GM21526 (cell line): ENCODE measurements at regions not wholly inside any gene's neighbourhood (a gene's known extent, or its start where the extent isn't known, plus 50 kb on each side); places are given as distances from the start of the nearest gene placed in this dataset.
"Not testable (repeated sequence)": the region's sequence is repeated elsewhere in the genome, so short reads cannot be mapped to it uniquely, and the experiment has no call there.

ENCODE experiments used
- ATAC-seq: cut with Tn5 transposase; IDR thresholded peaks from one replicate; pipeline ENCODE4 v1.9.1; 2021; ENCODE audit warnings: moderate library complexity; ENCODE audit not compliant: unreplicated experiment, low FRiP score

DNA sequence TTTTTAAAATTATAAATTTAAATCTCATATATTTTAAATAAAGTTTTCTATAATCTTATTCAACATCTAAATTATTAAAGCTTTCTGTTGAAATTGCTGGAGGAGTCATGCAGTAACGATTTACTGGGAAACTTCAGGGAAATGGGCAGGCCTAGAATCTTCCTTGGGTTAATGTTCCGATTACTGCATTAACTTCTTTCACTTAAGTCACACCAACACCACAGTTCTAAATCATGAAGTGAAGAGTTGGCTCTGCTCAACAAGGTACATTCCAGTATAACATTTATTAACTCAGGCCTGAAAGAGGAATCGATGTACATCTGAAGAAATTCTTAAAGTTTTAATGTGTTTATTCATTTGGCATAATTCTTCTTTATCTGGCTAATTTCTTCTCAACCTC lies 244.3 kb downstream of the CCER1 start:
- ATAC-seq: no peak

DNA sequence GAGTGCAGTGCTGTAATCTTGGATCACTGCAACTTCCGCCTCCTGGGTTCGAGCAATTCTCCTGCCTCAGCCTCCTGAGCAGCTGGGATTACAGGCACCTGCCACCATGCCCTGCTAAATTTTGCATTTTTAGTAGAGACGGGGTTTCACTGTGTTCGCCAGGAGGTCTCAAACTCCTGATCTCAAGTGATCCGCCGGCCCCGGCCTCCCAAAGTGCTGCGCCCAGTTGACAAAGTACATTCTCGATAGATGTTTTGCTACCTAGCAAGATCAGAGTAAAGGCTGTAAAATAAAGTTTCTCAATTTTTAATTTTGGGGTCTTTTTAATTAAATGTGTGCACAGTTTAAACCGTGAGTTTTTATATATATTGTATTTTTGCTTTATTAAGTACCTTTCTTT lies 248.9 kb downstream of the CCER1 start:
- ATAC-seq: no peak

DNA sequence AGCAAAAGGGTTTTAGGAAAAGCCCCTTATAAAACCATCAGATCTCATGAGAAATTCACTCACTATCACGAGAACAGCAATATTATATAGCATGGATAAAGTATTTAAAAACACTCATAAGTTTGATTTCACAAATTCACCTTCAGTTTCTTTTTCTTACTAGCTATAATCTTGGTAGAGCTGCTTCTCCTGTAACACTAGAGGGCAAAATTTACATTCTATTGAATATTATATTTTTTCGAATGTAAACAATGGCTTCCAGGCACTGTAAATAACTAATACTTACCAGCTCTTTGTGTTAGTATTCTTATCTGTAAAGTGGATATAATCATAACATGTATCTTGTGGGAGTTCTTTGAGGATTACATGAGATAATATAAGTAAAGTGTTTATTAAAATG lies 259.6 kb downstream of the CCER1 start:
- ATAC-seq: no peak

DNA sequence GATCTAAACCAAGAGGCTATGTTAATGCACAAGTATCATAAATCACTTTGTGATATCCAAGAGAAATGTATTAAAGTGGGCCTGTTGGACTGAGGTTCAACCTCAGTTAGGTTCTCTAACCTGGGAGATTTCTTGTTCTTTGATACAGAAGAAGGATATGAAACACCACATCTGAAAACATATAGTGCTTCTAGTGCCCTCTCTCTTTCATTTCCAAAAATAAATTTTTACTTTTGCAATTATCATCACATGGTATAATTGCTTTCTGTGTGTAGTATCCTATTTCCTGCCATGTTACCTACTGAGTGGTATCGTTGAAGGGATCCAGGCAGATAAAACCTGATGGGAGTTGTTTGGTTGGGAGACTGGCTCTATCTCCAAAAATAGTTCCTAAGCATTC lies 264.9 kb downstream of the CCER1 start:
- no peak for ATAC-seq

DNA sequence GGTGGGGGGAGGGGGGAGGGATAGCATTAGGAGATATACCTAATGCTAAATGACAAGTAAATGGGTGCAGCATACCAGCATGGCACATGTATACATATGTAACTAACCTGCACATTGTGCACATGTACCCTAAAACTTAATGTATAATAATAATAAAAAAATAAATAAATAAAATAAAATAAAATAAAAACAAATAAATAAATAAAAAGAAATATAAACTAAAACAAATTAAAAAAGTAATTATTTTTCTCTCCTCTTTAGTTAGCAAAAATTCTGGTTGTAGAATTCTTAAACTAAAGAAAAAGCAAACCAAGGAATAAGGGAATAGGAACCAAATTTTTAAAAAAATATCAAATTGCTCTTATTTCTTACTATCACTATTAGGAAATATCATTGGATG lies 267.3 kb downstream of the CCER1 start:
- ATAC-seq: not testable (repeated sequence)

DNA sequence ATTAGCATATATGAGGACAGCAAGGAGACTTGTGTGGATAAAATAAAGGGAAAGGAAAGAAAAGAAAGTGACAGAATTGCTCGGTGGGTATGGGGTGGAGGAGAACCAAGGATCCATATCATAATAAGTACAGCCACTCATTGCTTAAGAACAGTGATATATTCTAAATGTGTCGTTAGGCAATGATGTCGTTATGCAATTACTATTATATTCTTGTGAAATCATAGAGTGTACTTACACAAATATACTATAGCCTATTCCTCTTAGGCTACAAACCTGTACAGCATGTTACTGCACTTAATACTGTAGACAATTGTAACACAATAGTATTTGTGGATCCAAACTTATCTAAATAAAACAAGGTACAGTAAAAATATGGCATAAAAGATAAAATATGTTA lies 271.1 kb downstream of the CCER1 start:
- ATAC-seq: no peak

DNA sequence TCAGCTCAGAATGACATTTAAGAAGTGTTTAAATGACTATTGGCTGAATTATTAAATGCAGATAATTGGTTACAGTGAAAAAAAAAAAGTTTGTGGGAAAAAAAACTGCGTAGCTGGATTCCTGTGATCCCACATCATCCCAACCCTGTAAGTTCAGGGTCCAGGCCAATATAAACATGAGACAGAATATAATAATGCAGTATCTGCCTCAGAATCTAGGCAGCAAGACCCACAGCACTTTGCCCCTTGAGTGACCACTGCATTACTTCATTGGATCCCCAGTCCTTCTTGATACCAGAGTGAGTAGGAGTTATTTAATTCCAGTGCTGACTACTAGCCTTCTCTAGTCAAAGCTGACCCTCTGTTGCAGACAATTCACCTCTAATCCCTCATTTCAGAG lies 272.6 kb downstream of the CCER1 start:
- no peak for ATAC-seq

DNA sequence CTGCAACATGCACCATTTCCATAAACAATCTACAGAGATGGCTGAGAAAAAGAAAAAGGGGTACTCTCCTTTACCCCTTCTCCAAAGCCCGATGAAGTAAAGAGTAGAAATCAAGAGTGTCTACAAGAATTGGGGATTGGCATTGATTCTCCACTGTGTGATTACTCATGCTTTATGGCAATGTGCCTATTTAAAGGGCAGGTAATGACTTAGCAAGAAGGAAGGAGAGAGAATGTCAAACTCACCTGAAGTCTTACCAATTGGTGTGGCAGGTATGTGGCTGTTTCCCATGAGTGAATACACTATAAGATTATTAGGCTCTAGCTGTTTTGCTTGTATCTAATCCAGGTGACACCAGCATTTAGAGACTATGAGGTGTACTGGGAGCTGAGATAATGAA lies 275.3 kb downstream of the CCER1 start:
- no peak for ATAC-seq

DNA sequence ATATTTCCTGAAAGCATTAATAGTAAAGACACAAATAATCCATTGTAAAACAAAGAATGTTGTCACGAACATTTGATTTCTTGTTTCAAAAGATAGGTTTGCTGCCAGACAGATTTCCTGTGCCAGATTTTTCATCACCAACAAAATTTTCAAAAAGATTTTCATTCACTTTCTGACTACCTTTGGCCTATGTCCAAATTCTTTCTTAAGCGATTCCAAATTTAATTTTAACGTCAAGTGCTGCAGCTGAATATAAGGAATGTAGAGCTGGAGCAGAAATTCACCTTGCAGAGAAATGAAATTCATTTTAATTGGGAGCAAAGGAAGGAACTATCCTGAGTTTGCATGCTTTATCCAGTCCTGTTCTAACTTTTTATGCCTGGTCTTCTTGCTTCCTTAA lies 277.4 kb downstream of the CCER1 start:
- no peak for ATAC-seq

DNA sequence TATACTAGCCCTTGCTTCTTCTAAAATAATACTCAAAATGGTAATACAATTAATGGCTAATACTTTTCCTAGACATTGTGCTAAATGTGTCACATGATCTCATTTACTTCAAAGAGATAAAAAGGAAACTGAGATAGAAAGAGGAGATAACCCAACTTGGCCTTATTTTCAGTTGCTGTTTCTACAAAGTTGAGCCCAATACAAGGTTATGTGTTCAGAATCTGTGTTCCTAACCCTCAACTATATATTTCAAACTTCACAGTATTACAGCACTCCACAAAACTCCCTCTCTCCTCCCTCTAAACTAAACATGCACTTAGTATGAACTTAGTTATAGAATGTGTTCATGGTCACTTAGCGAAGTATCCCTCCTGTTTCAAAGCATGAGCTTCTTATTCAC lies 277.9 kb downstream of the CCER1 start:
- no peak for ATAC-seq

DNA sequence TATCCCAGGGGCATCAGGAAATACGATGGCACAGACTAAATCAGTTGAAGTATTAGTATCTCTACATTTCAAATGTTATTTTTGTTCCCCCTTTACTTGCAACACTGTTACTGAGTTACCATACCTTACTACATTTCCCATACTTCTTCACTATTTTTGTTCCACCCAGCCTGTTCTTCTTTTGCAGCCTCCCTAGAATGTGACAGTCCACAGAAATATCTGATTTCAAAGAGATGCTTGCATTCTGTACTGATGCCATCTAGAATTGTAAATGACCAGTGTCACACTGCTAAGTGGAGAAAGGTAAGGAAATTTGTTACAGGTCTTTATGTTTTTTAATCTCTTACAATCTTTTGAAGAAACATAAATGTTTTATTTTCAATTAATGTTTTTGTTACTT lies 279.9 kb downstream of the CCER1 start:
- no peak for ATAC-seq

DNA sequence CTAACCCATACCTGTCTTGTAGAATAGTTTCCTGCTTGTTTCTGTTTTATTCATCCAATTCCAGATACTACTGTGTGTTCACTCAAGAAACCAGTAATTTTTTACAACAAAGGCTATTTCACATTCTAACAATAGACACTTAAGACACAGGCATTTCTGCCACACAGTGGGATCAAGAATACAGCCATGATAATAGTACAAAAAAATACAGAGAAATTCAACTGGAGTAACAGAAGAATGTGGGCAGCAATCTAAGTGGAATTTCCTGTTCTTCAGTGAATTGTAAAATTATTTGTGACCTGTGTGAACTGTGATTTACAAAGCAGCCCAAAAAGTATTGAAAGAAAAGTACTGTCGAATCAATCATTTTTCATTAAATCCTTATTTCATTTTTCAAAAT lies 282.9 kb downstream of the CCER1 start:
- no peak for ATAC-seq

DNA sequence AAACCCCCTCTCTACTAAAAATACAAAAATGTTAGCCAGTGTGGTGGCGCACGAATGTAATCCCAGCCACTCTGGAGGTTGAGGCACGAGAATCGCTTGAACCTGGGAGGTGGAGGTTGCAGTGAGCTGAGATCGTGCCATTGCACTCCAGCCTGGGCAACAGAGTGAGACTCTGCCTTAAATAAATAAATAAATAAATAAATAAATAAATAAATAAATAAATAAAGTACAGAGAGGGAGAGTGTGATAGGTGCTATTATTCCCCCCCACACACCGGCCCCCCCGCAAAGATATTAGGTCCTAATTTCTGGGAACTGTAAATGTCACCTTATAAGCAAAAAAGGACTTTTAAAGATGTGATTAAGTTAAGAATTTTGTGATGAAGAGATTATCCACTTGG lies 291.0 kb downstream of the CCER1 start:
- ATAC-seq: not testable (repeated sequence)

DNA sequence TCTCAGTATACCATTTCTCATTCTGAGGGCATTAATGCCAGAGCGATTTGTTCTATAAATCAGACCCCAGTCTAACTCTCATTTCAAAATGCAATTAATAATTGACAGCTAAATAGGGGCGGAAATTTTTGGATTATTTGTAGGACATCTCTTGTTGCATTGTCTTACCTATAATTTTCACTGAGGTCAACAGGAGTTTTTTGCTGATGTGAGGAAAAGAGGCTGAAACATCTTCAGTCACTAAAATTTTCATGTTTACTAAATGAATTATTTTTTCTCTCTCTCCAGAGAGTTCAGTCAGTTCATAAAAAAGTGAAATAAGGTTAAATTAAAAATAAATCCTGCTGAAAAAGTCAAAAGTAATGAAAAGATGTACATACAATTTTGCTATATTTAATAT lies 295.9 kb downstream of the CCER1 start:
- ATAC-seq: no peak

DNA sequence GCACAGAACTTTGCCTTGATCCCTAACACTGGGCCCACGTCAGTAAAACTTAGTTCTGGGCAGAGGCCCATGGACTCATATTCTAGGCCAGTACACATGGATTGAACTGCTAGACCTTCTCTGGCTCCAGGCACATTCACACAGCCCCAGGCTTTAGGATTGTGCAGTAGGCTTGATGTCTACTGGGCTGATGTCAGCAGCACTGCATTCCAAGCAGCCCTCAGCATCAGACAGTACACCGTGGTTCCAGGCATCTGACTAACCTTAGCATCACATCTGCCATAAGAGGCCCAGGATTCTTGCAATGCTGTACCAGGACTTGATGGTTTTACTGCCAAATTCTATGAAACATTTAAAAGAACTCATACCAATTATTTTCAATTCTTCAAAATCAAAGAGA lies 301.9 kb downstream of the CCER1 start:
- no peak for ATAC-seq

DNA sequence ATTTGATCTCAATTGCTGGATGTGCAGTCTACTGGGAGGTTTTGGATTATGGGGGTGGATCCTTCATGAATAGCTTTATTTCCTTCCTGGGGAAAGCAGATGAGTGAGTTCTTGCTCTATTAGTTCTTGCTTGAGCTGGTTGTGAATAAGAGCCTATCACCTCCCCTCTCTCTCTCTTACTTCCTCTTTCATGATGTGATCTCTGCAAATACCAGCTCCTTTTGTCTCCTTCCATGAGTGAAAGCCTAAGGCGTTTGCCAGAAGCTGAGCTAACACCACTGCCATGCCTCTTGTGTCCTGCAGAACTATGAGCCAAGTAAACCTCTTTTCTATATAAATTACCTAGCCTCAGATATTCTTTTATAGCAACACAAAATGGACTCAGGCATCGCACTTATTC lies 302.7 kb downstream of the CCER1 start:
- ATAC-seq: no peak

DNA sequence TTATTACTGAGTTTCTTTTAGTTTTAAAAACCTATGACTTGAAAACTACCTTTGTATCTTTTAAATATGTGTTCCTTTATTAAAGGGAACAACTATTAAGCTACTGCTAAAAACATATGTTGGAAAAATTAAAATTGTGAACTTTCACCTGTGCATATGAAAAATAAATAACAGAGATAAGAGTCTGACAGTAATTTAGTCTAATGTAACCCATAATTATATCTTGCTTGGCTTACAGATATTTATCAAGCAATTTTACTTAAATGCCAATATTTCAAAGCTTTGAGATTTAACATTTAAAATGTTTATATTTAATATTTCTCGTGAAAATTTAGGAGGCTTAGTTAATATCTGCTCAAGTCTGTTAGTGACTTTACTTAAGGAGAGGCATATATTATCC lies 309.8 kb downstream of the CCER1 start:
- ATAC-seq: no peak

DNA sequence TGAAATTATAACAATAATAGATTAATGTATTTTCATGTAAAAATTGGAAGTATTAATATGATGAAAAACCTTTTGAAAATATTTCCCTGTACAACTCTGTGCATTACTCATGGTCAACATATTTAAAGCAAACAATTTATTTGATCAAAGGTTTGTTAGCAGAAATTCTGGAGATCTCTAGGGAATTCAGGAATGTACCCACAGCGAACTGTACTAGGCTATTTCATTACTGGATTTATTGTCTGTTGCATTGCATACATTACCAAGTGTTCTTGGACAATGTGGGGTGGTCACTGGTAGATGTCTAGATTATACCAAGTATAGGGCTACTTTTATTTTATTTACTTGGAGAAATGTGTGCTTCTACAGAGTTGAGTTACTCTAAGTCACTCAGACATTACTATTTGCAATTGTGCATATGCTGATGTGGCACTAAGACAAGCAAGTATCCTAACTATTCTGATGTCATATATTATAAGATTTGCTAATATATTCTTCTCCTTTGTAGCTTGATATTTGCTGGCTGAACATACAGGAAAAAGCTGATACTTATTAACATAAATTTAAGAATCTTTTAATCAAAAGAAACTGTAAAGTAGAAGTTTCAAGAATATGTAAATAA lies 323.3 kb downstream of the CCER1 start:
- ATAC-seq: no peak

DNA sequence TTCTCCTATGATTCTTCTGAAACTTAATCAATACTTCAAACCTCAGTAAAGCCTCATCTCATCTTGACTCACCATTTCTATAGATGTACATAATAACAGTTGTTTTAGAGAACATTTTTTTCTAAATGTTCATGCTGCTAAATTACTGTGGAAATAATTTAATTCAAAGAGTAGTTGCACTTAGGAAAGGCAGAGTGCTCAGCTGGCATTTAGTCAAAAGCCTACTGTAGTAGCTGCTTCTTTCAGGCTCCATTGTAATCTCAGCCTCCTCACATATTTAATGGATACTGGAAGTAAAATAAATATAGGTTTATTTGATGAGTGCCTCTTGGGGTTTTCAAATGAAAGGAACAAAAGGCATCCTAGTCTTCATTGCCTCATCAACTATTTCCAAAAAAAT lies 325.0 kb downstream of the CCER1 start:
- no peak for ATAC-seq

DNA sequence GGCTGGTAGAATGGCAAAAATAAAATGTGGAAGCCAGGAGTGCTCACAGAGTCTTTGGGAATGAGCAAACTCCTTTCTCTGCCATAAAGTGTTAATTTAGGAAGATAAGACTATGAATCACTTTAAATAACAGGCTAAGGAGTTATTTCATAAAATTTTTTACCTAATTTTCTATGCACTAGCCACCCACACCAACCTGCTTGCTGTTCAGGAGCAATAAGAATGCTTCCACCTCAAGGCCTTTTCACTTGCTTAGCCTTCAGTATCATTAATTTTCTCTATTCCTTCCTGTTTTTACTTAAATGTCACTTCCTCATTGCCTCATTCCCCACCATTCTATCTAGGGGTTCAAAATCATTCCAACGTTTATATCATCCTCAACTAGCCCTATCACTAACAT lies 326.8 kb downstream of the CCER1 start:
- no peak for ATAC-seq

DNA sequence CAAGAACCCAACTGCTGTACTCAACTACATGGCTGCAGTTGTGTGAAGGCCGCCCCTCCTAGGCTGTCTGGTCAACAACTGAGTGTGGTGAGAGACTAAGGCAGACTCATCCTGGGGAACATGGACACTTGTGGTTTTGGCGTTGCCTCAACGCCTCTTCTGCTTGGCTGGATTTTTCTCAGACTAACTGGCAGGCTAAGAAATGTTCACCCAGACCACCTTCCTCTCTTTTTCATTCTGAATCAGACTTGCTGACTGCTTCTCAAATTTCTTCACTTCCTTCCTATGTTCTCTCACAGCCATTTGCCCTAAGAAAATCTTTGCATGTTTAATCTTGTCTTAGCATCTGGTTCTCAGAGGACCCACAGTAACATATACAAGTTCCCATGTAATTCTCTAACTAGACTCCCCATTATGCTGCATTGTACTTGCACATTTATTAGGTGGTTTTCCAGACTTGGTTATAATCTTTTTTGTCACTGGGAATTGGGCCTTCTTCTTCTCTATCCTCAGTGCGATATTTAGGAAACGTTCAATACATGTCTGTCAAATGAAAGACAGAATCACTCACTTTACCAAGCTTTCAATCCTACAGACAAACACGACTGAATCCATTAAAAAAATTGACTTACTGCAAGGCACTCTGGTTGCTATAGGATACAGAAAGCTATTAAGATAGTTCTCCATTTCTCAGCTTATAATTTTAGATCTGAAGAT lies 327.6 kb downstream of the CCER1 start:
- no peak for ATAC-seq

DNA sequence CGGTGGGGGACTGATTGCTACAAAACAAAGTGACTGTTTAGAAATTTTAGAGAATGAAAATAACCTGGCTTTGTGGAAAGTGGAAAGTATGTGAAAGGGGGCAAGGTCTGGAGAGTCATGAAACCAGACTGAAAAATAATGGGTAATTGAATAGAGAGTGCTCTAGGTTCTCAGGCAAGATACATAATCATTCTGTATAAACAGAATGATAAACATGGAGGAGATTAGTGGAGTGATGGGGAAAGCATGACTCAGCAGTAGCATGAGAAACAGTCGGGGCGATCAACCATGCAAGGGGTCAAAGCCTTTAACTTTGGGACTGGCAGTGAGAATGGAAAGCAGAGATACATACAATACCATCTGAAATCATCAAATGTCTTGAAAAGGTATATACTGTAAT lies 332.5 kb downstream of the CCER1 start:
- no peak for ATAC-seq

DNA sequence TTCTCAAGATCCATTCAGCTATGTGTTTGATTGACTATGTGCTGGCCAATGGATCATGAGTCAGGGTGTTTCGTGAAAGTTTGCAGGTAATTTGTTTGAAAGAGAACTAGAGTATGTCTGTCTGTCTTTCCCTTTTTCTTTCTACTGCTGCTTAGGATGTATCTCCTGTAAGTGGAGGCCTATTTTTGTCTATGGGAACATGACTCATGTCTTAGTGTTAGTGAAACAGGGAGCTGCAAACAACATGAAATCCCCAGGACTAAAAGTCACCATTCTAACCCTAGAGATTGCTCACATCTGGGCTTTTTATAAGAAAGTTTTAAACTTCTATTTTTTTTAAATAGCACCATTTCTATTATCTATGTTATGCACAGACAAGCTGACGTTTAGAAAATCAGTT lies 333.0 kb downstream of the CCER1 start:
- ATAC-seq: no peak
